GM10248 (cell line): ENCODE measurements at regions not wholly inside any gene's neighbourhood (a gene's known extent, or its start where the extent isn't known, plus 50 kb on each side); places are given as distances from the start of the nearest gene placed in this dataset.
"Not testable (repeated sequence)": the region's sequence is repeated elsewhere in the genome, so short reads cannot be mapped to it uniquely, and the experiment has no call there.

Experiments used
- CTCF ChIA-PET: fragments of 300-600 bp; sonication (Branson Sonifier 250); formaldehyde crosslinking; extraction: SDS; loops from one replicate; lab custom pipeline; 2021; ENCODE audit warnings: antibody characterized with exemption; lab: Yijun Ruan, JAX
- POLR2A ChIA-PET: fragments of 350-650 bp; sonication (Branson Sonifier 250); formaldehyde crosslinking; extraction: SDS; loops from one replicate; lab custom pipeline; 2020; ENCODE audit warnings: antibody characterized with exemption; lab: Yijun Ruan, JAX
- DNase-seq: peaks from one replicate; pipeline ENCODE4 v3.0.0; 2012; ENCODE audit errors: extremely low spot score
- TF ChIP-seq, protein P1 (sequence below): IDR thresholded peaks from 2 replicates; pipeline ENCODE4 v1.5.1; 2012; ENCODE audit warnings: mild to moderate bottlenecking, low read depth; ENCODE audit errors: extremely low read depth, missing control alignments, control extremely low read depth

GRCh38 chr7:131637859-131638258 is 81.4 kb upstream of the PODXL start:
- CTCF ChIA-PET = no interaction called here
- POLR2A ChIA-PET = no interaction called here

DNA sequence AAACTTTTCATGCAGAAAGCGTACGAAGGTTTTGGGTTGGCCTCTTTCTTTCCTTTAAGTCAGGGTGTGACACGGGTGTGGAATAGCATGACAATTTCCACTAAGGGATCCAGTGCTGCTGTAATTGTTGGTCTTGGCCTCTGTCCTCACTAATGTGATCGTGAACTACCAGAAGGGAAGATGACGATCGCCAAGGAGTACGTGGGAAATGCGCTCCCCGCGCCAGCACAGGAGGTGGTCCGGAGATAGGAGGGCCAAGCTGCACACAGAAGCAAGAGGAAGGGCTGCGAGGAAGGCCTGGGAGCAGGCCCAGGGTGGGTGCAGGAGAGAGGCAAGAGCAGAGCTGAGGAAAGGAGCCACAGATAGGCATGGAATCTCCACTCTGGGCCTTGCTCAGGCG is 79.7 kb upstream of the PODXL start:
- TF ChIP-seq, protein P1, sequence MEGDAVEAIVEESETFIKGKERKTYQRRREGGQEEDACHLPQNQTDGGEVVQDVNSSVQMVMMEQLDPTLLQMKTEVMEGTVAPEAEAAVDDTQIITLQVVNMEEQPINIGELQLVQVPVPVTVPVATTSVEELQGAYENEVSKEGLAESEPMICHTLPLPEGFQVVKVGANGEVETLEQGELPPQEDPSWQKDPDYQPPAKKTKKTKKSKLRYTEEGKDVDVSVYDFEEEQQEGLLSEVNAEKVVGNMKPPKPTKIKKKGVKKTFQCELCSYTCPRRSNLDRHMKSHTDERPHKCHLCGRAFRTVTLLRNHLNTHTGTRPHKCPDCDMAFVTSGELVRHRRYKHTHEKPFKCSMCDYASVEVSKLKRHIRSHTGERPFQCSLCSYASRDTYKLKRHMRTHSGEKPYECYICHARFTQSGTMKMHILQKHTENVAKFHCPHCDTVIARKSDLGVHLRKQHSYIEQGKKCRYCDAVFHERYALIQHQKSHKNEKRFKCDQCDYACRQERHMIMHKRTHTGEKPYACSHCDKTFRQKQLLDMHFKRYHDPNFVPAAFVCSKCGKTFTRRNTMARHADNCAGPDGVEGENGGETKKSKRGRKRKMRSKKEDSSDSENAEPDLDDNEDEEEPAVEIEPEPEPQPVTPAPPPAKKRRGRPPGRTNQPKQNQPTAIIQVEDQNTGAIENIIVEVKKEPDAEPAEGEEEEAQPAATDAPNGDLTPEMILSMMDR = no peak
- POLR2A ChIA-PET = no interaction called here
- CTCF ChIA-PET = no interaction called here
- no peak for DNase-seq

More at GRCh38 chr7:131637859-131638258, 81.4 kb upstream of the PODXL start:
- TF ChIP-seq, protein P1 = no peak
- DNase-seq = no peak

DNA sequence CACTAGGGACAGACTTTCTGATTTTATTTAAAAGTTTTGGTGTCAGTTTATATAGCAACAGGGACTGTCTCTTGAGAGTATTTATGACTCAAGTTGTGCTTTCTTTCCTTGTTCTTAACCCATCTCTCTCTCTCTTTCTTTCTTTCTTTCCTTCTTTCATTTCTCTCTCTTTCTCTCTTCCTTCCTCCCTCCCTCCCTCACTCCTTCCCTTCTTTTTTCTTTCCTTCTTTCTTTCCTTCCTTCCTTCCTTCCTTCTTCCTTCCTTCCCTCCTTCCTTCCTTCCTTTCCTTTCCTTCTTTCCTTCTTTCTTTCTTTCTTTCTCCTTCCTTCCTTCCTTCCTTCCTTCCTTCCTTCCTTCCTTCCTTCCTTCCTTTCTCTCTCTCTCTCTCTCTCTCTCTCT is 77.8 kb upstream of the PODXL start:
- POLR2A ChIA-PET, CTCF ChIA-PET, DNase-seq: not testable (repeated sequence)

DNA sequence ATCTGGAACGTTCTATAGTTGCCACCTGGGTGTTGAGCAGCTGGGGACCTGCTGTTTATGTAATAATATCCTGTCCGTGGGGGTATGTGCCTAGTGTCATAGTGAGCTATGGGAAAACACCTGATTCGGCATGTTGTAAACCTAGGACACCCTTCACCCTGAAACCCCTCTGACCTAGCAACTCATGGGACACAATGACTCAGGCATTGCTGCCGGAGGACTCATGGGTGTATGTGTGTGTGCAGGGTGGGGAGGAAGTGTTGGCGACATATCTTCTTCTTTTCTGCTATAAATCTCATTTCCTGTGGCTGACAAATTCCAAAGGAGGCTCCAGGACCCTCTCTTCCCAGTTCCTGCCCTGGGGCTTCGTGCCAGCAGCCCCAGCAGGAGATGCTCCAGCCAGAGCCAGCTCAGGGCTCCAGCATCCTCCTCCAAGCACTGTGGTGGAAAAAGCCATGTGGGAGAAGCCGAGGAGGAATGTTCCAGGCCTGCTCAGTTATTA is 77.0 kb upstream of the PODXL start:
- POLR2A ChIA-PET = no interaction called here
- DNase-seq = no peak
- CTCF ChIA-PET = no interaction called here
- TF ChIP-seq, protein P1 = no peak

DNA sequence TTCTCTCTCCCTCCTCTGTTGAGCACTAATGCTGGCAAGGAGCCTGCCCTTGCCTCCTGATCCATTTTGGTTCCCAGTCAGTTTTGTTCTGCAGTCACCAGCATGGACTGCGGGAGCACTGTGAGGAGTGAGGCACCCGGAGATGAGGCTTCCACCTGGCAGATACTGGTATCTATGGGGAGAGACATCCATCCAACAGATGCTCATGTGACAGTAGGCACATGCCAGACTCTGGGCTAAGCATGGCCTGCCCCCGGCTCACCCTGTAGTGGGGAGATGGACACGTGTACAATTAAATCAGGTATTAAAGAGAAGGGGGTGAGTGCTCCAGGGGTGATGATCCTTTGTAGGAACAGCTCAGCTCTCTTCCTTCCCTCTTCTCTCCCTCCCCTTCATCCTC is 74.0 kb upstream of the PODXL start:
- TF ChIP-seq, protein P1 = no peak
- ChIA-PET CTCF (no interaction called here), POLR2A (no interaction called here)
- DNase-seq = no peak

- TF ChIP-seq, protein P1 = no peak
- no peak for DNase-seq
- ChIA-PET POLR2A (no interaction called here), CTCF (no interaction called here)
Measured at GRCh38 chr7:131629217-131629882, 72.9 kb upstream of the PODXL start.

- TF ChIP-seq, protein P1 = no peak
- DNase-seq = no peak
- ChIA-PET CTCF (no interaction called here), POLR2A (no interaction called here)
Measured at GRCh38 chr7:131628634-131629033, 72.2 kb upstream of the PODXL start.
